ENCODE measurements at regions not wholly inside any gene's neighbourhood (a gene's known extent, or its start where the extent isn't known, plus 50 kb on each side); places are given as distances from the start of the nearest gene placed in this dataset.
"Not testable (repeated sequence)": the region's sequence is repeated elsewhere in the genome, so short reads cannot be mapped to it uniquely, and the experiment has no call there.

DNA sequence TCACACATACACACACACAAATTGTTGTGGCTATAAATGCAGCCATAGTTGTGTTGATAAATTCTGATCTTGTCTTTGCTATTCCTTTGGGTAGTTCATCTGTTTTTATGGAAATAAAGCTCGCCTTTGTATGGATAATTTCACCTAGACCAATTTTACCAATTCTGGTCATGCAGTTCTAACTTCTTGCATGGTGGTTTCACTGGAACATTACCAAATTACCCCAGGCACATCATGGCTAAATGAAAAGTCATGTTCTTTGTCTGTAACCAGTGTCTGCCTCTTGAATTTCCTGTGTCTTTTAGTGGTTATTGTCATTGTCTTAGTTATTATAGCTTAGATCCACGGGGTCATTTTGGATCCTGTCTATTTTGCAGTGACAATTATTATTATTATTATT lies 50.3 kb upstream of the TMC1 start:
- peak; percentile 24 for DNase-seq (ENCODE audit: low read depth, low spot score)

DNA sequence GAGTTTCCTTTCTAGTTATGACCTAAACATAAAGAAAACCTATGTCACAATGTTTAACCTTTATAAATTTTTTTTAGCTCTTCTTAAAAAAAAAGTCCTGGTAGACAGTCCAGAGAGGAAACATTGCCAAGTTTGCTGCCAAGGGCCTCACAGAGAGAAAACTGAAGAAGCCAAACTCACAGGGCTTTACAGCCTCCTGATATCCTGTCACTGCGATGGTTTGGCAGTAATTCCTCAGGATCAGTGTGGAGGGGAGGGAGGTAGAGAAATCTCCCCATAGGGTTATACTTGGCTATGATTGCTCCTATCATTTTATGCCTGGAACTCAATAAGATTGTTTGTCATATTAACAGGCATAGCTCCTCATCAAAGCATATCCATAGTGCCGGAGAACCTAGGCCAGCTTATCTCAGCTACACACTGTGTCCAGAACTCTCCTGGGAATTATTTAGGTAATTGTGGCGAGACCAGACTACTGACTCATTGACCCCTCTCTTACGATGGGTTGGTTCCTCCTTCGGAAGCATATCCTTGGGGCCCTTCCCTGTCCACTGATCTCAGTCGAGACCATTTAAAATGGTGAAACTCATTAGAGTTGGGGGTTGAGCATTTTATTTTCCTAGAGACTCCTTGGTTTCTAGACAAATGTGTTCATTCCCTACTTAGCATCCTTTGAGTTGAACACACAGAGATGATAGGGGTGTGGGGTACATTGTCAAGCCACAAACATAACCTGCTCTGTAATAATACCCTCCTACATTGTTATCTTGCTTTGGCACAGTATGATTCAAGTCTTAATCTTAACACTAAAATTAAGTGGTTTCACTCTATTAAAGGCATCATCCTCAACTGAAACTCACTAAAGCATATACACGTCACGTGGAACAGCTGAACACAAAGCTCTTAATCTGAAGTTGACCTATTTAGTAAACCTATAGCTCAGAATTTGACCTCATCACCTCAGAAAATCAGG lies 53.4 kb upstream of the TMC1 start:
- DNase-seq (ENCODE audit: low read depth, low spot score): no peak
- in situ Hi-C loops (cut with HindIII; ENCODE audit: low pct_unique_long_range_greater_than_20kb, low sequenced_read_pairs): no loop called here

More for the DNA sequence above, 50.3 kb upstream of the TMC1 start:
- in situ Hi-C loops (cut with HindIII; ENCODE audit: low pct_unique_long_range_greater_than_20kb, low sequenced_read_pairs): no loop called here

DNA sequence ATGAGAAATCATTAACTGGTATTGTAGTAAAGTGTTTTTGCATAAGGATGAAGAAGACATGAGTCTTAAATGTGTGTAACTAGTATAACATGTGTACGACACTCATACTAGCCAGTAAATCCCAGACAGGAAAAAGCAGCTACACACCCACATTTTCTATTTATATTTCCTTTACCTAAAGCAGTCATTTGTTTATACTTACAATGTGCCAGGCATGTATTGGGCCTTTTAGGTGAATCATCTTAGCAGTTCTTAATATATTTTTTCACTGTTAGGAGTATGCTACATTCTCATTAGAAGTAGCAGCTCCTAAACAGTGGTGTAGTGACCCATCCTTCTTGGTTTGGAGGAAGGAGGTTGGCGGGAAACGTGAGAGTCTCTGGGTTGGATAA lies 55.8 kb upstream of the TMC1 start:
- DNase-seq (ENCODE audit: low read depth, low spot score): no peak
- in situ Hi-C loops (cut with HindIII; ENCODE audit: low pct_unique_long_range_greater_than_20kb, low sequenced_read_pairs): no loop called here

DNA sequence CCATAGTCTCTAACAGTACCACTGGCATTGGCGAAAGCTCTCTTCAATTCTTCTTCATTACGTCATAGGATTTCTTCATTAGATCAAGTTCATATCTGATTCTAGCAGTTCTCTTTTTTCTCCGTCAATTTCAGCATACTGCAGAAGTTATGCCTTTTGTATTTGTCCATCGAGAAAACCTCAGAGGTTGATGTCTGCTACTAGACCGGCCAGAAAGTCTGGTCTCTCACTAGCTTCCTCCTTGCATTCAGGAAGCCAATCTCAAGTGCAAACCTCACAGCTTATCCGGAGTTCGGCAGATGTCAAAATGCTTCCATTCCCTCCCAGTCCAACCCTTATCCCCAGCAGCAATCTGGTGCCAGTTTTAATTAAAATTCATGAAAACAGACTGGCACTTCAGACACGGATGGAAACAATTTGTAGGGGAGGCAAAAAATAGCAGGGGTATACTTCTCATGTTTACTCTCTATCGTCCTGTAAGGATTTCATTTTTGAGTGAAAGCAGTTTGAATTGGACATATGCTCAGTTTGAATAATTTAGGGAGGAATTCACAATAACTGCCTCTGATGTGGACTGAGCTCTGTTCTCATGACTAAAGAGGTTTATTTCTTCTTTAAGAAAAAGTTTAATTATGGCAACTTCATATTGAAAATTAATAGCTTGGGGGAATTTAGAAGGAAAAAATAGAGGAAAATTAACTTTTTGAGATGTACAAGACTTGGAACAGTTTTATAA lies 56.4 kb upstream of the TMC1 start:
- in situ Hi-C loops (cut with HindIII; ENCODE audit: low pct_unique_long_range_greater_than_20kb, low sequenced_read_pairs): no loop called here
- no peak for DNase-seq (ENCODE audit: low read depth, low spot score)

DNA sequence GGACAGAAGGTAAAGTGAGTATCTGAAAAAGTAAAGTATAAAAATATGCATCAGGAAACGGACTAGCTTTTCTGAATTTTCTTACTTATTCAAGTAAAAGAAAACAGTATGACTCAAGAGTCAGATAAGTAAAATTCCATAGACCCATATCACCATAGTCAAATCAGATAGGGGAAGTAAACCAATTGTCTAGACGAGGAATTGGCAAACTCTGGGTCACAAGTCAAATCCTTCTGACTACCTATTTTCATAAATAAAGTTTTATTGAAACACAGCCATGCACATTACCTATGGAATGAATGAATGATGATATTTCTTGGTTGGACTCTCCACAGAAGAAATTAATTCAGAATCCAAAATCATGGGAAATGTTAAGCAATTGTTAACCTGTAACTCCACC lies 59.1 kb upstream of the TMC1 start:
- in situ Hi-C loops (cut with HindIII; ENCODE audit: low pct_unique_long_range_greater_than_20kb, low sequenced_read_pairs): no loop called here
- no peak for DNase-seq (ENCODE audit: low read depth, low spot score)

DNA sequence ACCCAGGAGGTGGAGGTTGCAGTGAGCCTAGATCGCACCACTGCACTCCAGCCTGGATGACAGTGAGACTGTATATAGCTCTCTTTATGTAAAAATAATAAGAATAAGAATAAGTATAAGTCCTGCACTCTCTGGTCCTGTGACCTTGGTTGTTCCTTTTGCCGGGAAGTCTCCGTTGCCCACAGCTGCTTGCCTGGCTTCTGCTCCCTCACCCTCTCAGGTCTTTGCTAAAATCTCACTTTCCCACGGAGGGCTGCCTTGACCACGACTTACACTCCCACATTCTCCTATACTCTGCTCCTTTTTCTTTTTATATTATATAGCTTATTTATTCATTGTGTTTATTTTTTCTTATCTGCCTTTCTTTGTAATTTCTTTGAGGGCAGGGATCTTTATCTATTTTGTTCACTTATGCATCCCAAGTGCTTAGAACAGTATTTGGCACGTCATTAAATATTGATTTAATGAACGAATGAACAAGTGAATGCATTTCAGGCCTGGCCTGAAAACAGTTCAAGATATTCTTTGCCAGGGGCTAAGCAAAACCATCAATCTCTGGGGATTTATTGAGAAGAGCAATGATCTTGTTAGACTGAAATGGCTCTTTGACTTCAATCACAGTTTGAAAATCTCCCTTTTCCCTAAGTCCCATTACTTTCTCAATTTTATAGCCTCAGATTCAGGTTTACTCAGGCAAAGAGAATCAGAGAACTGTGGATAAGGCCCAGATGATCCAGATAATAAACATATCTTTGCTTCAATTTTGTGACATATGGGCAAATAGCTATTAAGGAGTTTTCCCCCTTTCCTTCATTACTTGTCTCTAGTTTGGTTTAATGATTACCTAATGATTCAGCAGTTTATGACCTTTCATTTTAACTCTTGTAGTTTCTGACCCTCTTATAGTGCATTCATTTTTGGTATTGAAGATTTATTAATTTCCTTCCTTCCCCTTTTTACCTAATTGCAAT lies 60.8 kb upstream of the TMC1 start:
- in situ Hi-C loops (cut with HindIII; ENCODE audit: low pct_unique_long_range_greater_than_20kb, low sequenced_read_pairs): no loop called here
- DNase-seq (ENCODE audit: low read depth, low spot score): no peak

DNA sequence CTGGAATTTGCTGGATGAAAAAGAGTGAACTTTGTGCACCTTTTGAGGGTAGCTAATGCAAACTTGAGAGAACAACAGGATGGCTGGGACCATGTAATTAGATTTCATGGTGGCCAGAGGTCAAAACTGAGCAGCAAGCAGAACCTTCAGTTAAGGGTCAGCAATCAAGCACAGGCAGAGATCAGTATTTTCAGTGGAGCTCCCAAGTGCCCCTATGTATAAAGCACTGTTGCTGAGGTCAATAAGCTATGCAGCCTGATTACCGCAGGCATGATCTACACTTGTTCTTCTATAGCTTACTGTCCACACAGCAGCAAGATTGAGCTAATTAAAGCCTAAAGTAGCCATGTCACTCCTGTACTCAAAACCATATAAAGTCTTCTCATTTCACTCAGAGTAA lies 62.1 kb upstream of the TMC1 start:
- DNase-seq (ENCODE audit: low read depth, low spot score): no peak
- in situ Hi-C loops (cut with HindIII; ENCODE audit: low pct_unique_long_range_greater_than_20kb, low sequenced_read_pairs): no loop called here

DNA sequence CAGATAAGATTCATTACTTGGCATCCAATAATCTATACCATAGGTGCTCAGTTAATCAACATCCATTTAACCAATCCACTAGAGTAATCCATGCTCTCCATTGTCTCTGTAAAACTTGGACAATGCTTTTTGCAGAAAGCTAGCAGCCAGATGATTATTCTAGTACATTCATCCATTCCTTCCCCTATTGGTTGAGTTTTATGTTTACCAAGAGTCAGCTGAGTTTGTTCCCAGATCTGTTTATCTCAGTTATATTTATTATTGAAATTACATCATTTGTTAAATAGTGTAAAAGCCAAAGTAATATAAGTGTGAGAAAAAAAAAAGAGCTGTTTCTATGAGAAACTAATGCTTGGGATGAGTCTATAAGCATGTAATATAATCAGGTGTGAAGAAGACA lies 63.3 kb upstream of the TMC1 start:
- in situ Hi-C loops (cut with HindIII; ENCODE audit: low pct_unique_long_range_greater_than_20kb, low sequenced_read_pairs): no loop called here
- DNase-seq (ENCODE audit: low read depth, low spot score): no peak

DNA sequence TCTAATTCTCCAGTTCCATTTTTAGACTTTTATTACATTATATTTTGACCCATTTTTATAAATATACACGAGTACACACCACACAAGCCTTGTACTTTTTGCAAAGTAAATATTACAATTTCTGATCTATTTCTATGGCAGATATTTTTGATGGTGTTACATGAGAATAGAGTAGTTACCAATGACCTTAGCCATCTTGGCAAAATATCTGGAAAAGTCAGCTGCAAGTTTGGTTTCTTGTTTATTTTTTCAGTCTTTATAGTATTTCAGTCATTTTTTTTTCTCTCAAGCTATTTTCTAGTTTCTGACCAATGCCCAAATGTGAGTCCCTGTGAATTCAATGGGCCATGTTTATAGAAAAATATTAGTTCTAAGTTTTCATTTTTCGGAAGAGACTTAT lies 64.0 kb upstream of the TMC1 start:
- DNase-seq (ENCODE audit: low read depth, low spot score): no peak
- in situ Hi-C loops (cut with HindIII; ENCODE audit: low pct_unique_long_range_greater_than_20kb, low sequenced_read_pairs): no loop called here

DNA sequence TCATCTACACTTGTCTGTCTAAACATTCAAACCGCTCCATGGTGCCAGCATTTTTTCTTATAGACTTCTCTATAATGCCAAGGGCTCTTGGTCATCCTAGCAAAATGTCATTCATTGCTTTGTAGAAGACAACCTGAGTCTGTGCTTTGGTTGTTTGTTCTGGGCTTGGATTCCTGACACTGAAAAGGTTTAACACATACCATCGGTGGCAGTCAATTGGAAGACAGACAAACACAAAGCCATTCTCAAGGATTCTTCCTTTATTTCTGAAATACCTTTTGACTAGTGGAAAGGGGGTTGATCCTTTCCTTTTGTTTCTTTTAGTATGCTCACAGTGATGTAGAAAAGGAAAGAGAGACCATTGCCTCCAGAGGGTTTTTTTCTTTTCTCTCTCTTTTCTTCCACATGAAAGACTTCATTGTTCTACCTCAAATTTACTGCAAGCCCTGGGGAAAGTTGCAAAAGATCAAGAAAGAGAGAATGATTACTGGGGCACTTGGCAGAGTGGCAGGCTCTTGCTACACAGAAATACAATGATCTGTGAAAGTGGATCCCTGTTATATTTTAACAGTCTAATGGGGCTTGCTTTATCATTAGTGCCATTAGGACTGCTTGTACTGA lies 66.4 kb upstream of the TMC1 start:
- DNase-seq (ENCODE audit: low read depth, low spot score): peak; percentile 87

DNA sequence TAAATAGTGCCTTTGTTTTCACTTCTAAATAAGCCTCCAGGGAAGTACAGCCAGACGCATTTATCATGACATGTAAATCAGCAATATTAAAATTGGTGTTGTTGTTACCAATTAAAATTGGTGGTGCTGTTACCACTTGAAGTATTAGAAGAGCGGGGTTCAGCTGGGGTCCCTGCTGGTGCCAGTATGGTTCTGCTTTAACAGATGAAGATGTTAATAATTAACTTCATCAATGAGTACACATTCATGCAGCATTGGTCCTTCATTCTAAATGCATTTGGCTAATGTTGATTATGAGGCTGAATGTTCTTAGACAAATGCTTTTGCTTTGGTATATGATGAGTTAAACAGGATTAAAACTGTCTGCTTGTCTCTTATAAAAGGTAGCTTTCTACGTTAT lies 67.6 kb upstream of the TMC1 start:
- DNase-seq (ENCODE audit: low read depth, low spot score): no peak
- in situ Hi-C loops (cut with HindIII; ENCODE audit: low pct_unique_long_range_greater_than_20kb, low sequenced_read_pairs): no loop called here

More for the DNA sequence above, 66.4 kb upstream of the TMC1 start:
- in situ Hi-C loops (cut with HindIII; ENCODE audit: low pct_unique_long_range_greater_than_20kb, low sequenced_read_pairs): no loop called here

DNA sequence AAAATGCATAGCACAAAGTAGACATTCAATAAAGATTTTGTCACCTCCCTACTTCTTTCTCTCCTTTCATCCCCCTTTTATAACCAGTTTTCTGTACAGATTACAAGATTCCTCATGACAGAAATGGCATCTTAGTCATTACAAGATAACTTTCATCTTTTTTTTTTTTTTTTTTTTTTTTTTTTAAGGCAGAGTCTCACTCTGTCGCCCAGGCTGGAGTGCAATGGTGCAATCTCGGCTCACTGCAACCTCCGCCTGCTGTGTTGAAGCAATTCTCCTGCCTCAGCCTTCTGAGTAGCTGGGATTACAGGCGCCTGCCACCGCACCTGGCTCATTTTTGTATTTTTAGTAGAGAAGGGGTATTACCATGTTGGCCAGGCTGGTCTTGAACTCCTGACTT lies 75.2 kb upstream of the TMC1 start:
- DNase-seq (ENCODE audit: low read depth, low spot score); in situ Hi-C loops (cut with HindIII; ENCODE audit: low pct_unique_long_range_greater_than_20kb, low sequenced_read_pairs): not testable (repeated sequence)

DNA sequence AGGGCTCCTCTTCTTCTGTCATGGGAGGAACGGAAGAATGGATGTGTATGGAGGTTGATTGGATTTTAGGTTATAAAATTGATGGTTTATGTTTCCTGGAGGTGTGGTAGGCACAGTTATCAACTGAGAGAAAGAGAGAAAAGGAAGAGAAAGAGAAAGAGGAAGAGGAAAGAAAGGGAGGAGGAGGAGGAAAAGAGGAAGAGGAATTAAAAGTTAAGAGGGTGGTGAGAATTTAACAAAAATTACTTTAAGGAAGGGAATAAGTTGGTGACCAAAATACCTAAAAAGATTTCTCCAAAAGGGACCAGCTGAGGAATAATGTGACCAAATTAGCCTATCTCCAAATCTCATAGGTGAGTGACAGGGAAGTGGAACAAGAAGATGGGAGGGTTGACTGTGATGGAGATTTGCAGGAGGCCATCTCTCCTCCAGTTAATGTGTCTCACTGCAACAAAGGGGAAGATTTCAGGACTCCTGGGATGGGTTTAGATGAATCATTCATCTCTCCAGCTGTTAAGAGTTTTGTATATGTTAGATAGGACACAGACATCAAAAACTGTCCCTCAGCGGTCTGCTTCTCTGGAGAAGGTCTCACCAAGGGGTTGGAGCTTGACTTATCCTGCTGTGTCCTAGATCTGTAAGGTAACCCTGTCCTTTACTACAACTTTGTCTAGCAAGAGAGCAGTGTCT lies 76.0 kb upstream of the TMC1 start:
- in situ Hi-C loops (cut with HindIII; ENCODE audit: low pct_unique_long_range_greater_than_20kb, low sequenced_read_pairs): no loop called here
- no peak for DNase-seq (ENCODE audit: low read depth, low spot score)

DNA sequence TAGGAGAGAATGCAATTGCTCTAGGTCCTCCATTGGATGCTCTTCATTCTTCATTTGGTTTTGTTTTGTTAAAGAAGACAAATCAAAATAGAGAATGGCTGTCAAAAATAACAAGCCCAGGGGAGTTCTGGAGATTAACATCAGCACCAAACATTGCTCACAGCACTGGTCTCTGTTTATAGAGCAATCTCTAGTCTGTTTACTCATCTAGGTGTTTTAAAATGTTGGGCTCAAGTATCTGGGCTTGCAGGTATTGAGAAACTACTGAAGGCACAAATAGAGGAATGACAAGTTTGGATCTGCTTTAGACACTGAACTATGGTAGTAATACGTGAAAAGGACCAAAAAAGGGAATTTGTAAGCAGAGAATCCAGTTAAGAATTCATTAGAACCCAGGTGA lies 77.0 kb upstream of the TMC1 start:
- no peak for DNase-seq (ENCODE audit: low read depth, low spot score)

DNA sequence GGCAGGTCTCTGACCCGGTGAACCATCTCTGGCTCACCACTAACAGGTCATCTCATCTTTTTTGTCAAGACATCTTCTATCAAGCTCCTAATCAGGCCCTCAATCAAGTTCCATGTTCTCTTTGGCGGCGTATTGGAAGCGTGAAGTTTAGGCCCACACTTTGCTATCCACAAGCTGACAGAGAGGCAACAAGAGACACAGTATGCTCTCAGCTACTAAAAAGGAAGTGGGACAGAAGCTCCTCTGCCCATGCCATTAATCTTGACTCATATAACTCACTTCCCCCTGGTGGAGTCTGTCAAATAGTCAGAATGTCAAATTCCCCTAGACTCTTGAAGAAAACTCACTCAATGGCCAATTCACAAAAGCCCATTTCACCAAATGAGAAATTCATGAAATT lies 77.6 kb upstream of the TMC1 start:
- in situ Hi-C loops (cut with HindIII; ENCODE audit: low pct_unique_long_range_greater_than_20kb, low sequenced_read_pairs): no loop called here
- DNase-seq (ENCODE audit: low read depth, low spot score): peak; percentile 38

More for the DNA sequence above, 77.0 kb upstream of the TMC1 start:
- in situ Hi-C loops (cut with HindIII; ENCODE audit: low pct_unique_long_range_greater_than_20kb, low sequenced_read_pairs): no loop called here

DNA sequence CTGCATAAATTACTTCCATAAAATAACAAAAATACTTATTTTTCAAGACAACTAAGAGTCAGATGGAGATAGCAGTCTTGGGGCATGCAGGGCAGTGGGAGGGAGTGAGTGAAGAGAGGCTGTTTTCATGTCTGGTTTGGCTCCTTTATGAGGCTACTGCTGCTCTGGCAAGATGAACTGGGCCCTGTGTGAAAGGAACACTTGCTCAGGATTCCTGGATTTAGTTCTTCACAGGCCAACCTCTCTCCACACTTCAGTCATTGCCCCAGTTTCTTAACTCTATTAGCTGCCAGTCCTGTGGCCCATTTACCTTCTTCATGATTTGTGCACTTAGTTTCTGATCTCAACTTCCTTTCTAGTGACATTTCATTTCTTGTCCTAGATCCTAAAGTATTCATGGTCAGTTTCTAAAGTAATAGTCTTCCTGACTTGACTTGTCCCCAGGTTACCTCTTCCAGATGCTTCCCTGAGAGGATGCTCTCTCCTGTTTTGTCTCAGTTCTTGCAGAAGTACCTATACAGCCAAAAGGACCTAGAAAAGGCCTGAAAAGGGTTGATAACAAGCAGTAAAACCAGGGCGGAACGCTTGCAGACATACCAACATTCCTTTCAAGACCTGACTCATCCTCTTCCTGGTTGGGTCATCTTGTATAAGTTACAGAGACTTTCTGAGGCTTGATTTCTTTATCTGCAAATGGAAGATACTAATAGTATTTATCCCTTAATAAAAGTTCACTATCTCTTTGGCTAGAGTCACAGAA lies 77.0 kb upstream of the ZFAND5 start:
- no peak for DNase-seq (ENCODE audit: low read depth, low spot score)
- in situ Hi-C loops (cut with HindIII; ENCODE audit: low pct_unique_long_range_greater_than_20kb, low sequenced_read_pairs): no loop called here
